GM04503 (cell line): ENCODE measurements at regions not wholly inside any gene's neighbourhood (a gene's known extent, or its start where the extent isn't known, plus 50 kb on each side); places are given as distances from the start of the nearest gene placed in this dataset.

ENCODE experiments used
- DNase-seq: peaks from one replicate; pipeline ENCODE4 v3.0.0-alpha.2; 2012; ENCODE audit warnings: low read depth

DNA sequence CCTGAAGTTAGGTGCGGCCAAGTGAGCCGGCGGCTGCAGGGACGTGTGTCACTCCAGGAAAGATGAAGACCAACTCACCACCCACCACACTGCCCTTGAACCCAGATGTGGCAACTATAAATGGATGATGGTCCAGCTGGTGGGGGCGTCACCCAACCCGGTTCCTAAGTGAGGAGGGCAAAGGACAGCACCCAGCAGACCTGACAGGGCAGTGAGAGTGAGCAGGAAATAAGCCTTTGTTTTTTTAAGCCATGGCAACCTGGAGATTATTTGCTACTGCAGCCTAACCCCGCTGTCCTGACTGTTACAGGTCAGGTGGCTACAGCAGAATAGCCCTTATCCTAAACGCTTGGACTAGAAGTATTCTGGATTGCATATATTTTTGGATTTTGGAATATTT, 228.9 kb downstream of the CTTN start:
- DNase-seq = no peak

DNA sequence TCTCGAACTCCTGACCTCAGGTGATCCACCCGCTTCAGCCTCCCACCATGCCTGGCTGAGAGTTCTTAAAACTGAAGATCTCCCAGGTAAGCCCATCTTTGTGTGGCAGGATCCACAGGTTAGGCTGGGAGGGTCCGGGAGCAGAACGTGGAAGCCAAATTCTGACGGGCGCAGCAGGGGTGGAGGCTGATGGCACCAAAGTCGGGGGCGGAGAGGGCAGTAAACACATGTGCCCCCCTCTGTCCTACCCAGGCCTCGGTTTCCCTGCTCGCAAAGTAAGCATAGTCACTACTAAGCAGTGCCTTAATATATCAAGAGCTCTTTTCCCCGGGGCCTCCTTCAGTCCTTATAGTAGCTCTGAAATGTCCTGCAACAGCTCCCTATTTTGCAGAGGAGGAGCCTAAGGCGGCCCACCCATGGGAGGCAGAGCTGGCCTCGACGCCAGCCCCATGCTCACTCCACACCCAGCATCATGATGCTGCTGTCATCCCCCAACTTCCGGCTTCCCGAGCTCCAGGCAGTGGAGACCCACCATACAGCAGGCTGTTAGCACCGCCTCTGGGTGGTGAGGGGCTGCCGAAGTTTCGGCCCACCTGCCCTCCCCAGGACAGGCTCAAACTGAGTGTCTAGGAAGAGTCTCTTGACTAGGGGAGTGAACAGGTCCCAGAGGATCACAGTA, 230.0 kb downstream of the CTTN start:
- no peak for DNase-seq

DNA sequence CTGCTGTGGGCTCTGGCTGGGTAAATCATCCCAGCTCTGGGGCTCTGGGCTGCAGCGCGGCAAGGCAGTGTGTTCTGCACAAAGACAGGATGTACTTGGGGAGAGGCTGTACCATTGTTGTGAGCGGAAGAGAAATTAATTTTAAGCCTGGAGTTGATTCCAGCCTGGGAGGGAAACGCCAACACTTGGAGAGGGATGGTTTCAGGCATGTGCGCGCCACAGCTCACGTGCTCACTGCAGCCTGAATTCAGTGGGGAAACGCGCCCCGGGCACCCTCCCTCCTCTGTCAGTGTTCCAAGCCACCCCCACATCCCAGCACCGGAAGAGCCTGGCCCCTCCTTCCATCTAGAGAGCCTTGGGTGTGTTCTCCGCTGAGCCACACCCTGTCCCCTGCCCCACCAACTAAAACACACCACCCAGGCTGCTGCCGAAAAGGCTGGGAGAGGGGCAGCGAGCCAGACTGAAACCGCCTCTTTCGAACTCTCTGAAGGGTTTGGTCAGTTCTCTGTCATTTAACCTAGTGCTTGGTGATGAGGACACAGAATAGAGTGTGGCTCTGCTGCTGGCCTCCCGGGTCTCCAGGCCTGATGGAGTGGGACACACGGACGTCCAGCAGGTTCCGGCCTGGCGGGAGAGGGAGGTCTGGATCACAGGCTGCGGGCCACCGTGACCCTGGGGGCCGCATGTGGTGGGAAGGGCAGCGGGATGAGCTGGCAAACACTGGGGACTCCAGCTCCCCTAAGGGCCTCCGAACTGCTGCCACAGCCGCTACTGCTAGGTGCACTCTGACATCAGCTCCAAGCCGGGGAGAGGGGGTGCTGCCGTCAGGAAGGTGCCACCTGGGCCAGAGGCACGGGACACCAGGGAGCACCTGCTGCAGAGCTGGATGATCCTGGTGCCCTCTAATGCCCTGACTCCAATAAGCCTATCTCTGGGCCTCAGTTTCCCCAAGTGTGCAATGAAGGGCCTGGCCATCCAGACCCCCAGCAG, 230.8 kb downstream of the CTTN start:
- DNase-seq = no peak

DNA sequence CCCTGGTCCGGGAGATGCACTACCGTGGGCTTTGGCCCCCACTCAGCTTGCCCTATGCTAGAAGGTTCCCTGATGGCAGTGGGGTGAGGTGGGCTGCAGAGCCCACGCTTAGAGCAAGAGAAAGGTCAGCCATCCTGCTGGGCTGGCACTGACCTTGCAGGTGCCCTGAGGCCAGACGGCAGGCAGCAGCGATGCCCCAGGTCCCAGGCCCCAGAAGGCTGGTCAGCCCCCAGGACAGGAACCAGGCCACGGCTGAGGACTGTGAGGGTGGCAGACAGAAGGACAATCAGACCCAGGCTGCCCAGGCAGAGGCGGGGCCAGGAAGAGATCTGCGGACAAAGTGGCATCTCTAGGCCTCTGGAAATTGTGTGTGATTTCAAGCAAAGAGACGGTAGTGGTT, 231.7 kb downstream of the CTTN start:
- DNase-seq = no peak

DNA sequence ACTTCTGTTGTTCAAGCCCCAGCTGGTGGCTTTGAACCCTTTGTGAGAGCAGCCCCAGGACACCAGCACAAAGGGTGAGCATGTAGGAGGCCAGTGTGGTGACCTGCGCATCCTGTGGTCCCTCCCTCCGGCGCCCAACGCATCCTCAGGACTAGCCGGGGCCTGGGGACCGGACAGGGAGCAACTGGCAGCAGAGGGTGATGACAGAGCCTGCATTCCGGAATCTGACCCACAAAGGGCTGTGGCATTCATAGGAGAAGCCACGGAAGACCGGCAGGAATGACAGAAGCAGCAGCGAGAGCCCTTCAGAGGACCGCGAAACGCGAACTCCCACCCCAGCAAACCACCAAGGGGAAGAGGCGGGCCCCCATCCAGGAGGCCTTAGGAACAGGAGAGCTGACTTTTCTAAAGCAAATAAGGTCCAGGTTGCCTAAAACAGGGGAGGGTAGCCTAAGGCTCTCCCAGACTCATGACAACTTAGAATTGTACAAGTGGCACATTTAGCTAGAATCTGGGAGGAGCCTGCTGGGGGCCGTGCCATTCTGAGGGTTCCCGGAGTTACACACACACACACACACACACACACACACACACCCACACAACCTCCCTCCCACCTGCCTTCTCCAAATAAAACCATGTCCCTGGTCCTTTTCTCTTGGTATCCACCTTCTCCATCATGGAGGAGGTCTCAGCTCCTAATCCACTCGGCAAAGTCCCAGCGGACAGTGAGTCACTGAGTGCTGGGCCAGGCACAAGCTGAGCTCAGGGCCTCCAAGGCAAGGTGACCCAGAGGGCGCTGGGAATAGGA, 232.7 kb downstream of the CTTN start:
- no peak for DNase-seq

DNA sequence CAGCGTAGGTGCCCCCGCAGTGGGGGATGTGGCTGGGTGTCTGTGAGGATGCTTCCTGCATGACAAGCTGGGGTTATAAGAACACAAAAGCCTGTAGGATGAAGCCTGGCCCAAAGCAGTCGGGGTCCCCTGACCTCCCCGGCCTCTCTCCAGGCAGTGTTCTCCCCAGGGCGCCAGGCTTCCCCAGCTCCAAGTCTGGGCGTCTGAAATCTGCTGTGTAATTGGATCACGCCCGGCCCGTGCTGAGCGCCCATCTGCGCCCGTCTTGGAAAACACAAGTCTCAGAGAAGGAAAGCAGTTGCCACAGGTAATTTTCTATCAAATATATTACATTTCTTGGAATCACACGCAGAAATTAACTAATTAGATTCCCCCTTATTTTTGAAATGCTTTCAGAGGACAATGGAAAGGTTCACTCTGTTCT, 233.3 kb downstream of the CTTN start:
- DNase-seq = no peak

DNA sequence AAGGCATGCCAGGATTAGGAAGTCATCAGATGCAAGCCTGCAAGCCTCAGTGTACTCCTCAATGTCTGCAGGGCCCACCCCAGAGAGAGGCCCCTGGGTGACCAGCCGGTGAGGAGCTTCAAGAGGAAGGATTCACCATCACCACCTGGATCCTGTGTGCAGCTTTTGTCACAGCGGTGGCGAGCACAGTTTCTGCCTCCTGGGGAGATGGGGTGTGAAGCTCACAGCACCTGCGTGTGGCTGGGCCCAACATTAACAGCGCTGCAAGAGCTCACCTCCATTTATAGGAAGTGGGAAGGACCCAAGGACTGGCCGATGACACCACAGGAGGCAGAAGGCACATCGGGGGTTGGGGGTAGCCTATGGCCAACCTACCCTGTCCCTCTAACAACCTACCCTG, 235.3 kb downstream of the CTTN start:
- no peak for DNase-seq

DNA sequence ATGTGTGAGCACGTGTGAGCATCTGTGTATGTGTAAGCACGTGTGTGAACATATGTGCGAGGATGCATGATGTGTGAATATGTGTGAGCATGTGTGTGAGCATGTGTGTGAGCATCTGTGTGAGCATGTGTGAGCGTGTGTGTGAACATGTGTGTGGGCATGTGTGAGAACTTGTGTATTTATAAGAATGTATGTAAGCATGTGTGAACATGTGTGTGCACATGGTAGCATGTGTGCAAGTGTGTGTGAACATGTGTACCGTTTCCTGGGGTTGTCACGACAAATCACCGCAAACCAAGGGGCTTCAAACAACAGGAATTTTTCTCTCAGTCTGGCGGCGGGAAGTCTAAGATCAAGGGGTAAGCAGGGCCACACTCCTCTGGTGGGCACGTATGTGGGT, 238.3 kb downstream of the CTTN start:
- DNase-seq = no peak

DNA sequence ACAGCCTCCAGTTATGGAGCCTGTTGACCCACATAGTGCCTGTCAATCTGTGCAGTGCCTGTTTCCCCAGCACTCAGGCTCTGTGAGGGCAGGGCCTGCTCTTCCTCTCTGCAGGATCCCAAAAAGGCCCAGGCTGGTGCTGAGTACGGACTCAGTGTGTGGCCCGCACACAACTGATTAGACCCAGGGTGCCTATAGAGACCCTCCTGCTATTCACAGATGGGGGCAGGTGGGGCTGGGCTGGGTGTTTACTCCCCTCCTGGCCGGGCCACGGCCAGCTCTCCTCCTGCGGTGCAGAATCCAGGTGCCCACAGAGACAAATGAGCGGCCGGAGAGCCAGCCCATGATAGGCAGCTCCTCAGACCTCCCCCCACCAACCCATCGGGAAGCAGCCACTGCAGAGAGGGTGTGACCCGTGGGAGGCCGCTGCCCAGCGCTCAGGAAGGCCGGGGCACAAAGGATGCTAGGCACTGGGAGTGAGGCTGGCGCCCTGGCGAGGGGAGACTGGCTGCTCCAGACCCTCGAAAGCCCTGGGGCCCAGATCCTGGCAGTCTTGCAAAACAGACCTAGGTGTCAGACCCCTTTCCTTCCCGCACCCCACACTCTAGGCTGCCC, 239.0 kb downstream of the CTTN start:
- no peak for DNase-seq

DNA sequence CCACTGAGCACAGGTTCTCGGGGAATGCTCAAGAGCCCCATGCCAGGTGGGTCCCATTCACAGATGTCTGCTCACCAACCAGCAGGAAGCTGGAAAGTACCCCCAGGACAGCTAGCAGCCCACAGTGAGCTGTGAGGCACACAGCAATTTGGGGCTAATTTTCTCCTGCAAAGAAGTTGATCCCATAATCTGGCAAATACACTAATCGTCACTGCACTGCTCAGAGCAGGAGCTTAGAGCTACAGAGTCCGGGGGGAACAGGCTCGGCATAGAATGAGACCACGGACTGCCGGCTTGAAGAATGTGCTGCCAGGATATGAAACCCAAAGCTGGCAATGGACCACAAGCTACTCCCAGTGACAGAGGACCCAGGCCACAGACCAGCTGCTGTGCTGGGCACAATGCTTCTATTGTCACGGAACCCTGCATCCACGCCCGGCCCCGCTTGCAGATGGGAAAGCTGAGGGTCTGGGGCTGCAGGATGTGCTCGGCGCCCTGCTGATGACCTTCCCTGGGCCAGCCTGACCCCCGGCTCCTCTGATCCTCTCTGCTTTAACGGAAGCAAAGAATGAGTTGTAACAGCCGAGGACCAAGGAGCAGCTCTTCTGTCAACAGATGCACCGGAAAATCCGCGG, 239.7 kb downstream of the CTTN start:
- DNase-seq = no peak

DNA sequence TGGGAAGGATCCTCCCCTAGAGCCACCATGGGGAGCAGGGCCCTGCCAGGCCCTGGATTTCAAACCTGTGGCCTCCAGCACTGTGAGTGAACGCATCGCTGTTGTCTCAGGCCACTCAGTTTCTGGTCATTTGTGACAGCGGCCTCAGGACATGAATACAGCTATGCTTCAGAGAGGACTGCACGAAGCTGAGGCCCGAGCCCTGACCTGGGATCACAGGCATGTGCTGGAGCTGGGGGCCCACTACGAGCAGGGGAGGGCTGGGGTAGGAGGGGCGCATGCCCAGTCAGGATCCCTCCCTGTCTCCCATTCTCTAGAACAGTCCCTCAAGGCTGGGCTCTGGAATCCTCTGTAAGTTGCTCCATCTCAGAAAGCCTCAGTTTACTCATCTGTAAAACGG, 242.1 kb downstream of the CTTN start:
- DNase-seq = no peak

DNA sequence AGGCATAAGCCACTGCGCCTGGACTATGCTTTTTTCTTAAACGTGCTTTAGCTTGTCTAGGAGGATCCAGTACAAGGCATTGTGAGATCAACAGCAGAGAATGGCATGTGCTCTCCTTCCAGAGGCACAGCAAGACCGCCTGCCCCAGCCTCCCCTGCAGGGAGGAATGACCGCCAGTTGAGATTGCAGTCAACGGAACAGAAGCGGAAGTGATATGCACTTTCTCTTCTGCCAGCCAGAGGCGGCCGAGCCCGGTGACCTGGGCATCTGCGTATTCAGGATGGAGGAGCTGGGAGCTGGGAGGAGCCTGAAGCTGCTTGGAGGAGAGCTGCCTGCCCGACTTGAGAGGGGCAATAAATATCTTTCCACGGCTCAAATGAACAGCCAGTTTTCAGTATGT, 243.0 kb downstream of the CTTN start:
- DNase-seq = no peak

DNA sequence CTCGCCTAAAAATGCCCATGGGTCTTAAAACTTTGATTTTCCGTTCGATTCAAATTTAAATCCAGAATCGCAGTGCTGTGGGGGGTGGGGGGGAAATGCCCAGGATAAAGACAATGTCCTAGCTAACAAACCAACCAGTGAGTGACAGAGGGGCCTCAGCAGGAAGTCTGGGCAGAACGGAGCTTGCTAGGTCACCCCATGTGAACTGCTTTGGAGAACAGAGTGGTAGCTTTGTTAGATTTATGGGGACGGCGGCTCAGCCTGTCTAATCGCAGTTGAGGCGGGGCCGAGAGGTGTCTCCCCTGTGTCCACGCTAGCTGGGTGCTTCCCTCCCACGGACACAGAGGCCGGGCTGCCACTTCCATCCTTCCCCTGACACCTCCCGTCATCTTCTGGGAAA, 243.9 kb downstream of the CTTN start:
- no peak for DNase-seq

DNA sequence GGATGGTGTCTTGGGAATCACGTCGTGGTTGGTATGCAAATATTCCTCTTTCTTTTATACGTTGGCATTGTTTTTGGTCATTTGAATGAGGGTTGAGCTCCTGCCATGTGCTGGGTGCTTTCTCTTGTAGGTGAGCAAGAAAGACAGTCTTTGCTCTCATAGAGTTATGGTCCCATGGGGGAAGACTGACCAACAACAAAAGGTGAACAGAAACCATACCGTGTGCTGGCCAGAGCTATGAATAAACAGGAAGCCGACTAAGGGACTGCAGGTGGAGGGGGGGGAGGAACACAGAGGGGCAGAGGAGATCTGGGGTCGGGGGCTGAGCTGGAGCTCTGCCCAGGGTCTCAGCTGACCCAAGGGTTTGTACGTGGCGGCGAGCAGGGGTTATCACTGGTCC, 245.3 kb downstream of the CTTN start:
- no peak for DNase-seq

DNA sequence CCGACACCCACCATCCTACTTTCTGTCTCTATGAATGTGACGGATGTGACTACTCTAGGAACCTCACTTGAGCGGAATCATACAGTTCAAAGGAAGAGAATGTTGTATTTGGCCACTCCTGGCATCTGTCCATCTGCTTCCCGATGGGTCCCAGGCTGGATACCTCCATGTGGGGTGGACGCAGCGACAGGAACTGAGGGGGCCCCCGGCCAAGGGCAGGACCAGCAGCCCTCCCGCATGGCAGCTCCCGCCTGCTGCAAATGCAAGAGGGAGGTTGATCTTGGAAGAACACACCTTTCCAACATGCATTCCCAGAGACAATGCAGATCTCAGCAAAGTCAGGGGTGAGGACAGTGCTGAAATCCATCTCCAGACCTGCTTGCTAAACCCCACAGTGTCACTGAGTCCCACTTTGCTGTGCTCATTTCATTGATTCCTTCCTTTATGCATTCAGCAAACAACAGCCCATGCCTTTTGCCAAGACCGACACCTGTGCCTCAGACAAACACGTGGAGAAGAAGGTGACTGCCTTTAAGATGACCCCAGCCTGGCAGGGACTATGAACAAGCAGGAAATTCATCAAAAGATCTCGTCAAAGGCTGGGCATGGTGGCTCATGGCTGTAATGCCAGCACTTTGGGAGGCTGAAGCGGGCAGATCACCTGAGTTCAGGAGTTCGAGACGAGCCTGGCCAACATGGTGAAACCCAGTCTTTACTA, 246.2 kb downstream of the CTTN start:
- no peak for DNase-seq

DNA sequence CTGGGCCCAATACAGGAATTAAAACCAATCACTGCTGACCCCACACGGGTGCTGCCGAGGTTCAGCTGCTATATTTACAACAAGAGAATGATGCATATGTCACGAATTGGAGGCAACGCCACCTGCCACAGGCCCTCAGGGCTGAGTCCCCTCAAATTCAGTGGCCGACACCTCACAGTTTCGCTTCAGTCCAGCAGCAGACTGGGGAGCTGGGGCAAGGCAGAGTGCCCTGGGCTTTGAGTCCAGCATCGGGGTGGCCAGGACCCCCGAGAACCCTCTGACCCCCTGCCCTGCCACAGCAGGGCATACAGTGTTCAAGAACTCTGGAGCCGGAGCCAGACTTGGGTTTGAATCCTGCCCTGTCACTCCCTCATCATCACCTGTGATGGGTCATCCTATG, 247.2 kb downstream of the CTTN start:
- no peak for DNase-seq

DNA sequence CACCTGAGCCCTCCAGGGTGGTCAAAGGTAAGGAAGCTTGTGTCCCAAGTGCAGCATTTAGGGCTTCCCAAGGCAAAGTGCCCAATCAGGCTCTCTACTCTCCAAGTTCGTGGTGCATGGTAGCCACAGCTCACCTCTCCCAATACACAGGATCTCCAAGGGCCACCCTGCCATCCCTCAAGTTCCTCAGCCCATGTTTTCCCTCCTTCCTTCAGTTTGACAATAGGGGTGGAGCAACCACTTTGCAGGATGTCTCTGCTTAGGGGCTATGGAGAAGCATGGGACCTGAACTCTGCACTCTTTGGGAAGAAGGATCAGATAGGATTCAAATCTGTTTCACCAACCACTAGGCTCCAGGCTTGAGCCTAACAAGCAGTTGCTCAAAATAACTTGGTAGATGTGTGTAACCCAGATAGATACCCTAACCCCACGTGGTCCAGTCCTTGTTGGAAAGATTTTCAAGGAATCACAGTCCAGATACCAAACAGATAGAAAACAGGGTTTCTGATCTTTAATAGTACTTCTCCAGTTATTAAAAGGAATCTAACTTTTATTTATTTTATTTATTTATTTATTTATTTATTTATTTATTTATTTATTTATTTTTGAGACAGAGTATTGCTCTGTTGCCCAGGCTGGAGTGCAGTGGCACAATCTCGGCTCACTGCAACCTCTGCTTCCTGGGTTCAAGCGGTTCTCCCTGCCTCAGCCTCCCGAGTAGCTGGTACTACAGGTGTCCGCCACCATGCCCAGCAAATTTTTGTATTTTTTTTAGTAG, 248.1 kb downstream of the CTTN start:
- DNase-seq = no peak

DNA sequence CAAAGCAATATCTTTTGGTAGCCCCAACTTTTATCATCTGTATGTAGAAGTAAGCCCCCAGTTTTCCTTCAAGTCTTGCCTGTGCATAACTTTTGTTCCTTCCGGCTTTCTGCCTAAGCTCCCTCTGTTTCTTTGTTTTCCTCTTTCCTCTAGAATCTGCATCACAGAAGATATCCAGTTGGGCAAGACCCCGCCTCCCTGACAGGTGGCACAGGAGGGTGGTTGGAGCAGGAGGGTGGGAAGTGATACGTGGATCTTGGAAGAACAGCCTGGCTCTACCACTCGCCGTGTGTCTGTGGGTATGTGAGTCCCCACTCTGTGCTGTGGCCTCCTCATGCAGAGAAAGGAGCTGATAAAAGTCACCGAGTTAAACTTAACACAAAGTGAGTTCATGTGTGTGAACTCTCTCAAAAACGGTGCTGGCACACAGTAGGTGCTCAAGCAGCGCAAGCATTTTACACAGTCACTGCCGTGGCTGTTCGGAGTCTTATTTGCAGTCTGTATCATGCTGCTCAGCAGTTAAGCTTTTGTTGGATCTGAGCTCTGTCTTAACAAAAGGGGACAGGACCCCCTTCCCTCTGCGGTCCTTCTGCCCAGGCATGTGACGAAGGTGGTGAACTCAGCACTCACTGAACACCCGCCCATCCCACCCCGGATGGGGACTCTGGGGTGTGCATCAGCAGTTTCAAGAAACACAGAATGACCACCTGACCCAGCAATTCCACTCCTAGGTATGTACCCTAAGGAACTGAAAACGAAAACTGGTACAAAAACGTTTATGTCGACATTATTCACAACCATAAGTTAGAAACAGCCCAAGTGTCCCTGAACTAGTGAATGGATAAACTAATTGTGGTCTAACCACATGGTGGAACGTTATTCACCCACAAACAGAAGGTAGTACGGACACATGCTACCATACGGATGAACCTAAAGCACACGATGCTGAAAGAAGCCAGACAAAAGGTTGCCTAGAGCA, 249.1 kb downstream of the CTTN start:
- DNase-seq = no peak
